SK-N-SH (cell line): ENCODE measurements at regions not wholly inside any gene's neighbourhood (a gene's known extent, or its start where the extent isn't known, plus 50 kb on each side); places are given as distances from the start of the nearest gene placed in this dataset.

ENCODE experiments used
- CTCF ChIA-PET: fragments of 300-600, 350-600 bp; formaldehyde crosslinking; extraction: SDS; loops from one replicate; lab custom pipeline; 2021; lab: Yijun Ruan, JAX
- POLR2A ChIA-PET: fragments of 350-600 bp; sonication (Branson Sonifier 250); formaldehyde crosslinking; extraction: SDS; loops from one replicate; lab custom pipeline; 2020; ENCODE audit warnings: antibody characterized with exemption, inconsistent platforms; lab: Yijun Ruan, JAX
- DNase-seq: peaks from one replicate; pipeline ENCODE4 v3.0.0; 2012
- H2AFZ ChIP-seq: fragments of 200-600 bp; sonication (generic); 2 replicates; pipeline ENCODE4 v1.8.1; 2016; ENCODE audit warnings: antibody characterized with exemption, mild to moderate bottlenecking, low read depth
- H3F3A ChIP-seq: fragments of 200-600 bp; sonication (generic); replicated peaks from 2 replicates; pipeline ENCODE3; 2016; ENCODE audit warnings: antibody characterized with exemption, mild to moderate bottlenecking; ENCODE audit not compliant: insufficient read depth
- H3K27ac ChIP-seq, 2 experiments: fragments of 200-500 bp in 1 of 2; fragments of 200-600 bp in 1 of 2; sonication (Bioruptor generic) in 1 of 2; sonication (generic), shearing (Covaris generic) in 1 of 2; 2 replicates each; pipeline versions ENCODE4 v1.5.1 to v1.6.1; 2014 to 2016; ENCODE audit warnings: low read depth in 2 of 2, inconsistent platforms in 1 of 2, low read length in 1 of 2, mild to moderate bottlenecking in 1 of 2, mixed read lengths in 1 of 2
- H3K27me3 ChIP-seq: fragments of 200-600 bp; sonication (generic), shearing (Covaris generic); 2 replicates; pipeline ENCODE4 v1.6.1; 2016; ENCODE audit warnings: mixed run types; ENCODE audit not compliant: insufficient read depth
- H3K36me3 ChIP-seq, 2 experiments: fragments of 200-500 bp in 1 of 2; fragments of 200-600 bp in 1 of 2; sonication (Bioruptor generic) in 1 of 2; sonication (generic) in 1 of 2; replicated peaks in 1 of 2; 2 replicates each; pipeline versions ENCODE3 to v1.5.1; 2014 to 2016; ENCODE audit warnings: low read length in 1 of 2, mild to moderate bottlenecking in 1 of 2; ENCODE audit not compliant: insufficient read depth in 2 of 2, control insufficient read depth in 1 of 2
- H3K4me1 ChIP-seq, 2 experiments: fragments of 200-500 bp in 1 of 2; fragments of 200-600 bp in 1 of 2; sonication (Bioruptor generic) in 1 of 2; sonication (generic), shearing (Covaris generic) in 1 of 2; 2 replicates each; pipeline versions ENCODE4 v1.5.1 to v1.6.1; 2014 to 2016; ENCODE audit warnings: low read depth in 1 of 2, low read length in 1 of 2, mixed run types in 1 of 2; ENCODE audit not compliant: insufficient read depth in 2 of 2, control insufficient read depth in 1 of 2
- H3K4me2 ChIP-seq: fragments of 200-600 bp; sonication (generic), shearing (Covaris generic); 2 replicates; pipeline ENCODE4 v1.6.1; 2017; ENCODE audit warnings: mixed run types
- H3K4me3 ChIP-seq, 2 experiments: fragments of 200-500 bp in 1 of 2; fragments of 200-600 bp in 1 of 2; sonication (Bioruptor generic) in 1 of 2; sonication (generic), shearing (Covaris generic) in 1 of 2; 2 replicates each; pipeline versions ENCODE4 v1.5.1 to v1.8.1; 2014 to 2016; ENCODE audit warnings: low read depth in 2 of 2, inconsistent platforms in 1 of 2, low read length in 1 of 2, mild to moderate bottlenecking in 1 of 2, mixed read lengths in 1 of 2, moderate library complexity in 1 of 2
- H3K79me2 ChIP-seq: fragments of 200-600 bp; sonication (generic); 2 replicates; pipeline ENCODE4 v1.8.1; 2017; ENCODE audit warnings: mild to moderate bottlenecking; ENCODE audit not compliant: insufficient read depth
- H3K9ac ChIP-seq: fragments of 200-600 bp; sonication (generic); 2 replicates; pipeline ENCODE4 v1.6.1; 2017; ENCODE audit warnings: mixed run types
- H3K9me2 ChIP-seq: fragments of 200-600 bp; sonication (generic); 2 replicates; pipeline ENCODE4 v1.6.1; 2017; ENCODE audit warnings: mixed run types
- H3K9me3 ChIP-seq: fragments of 200-600 bp; sonication (generic); 2 replicates; pipeline ENCODE4 v1.6.1; 2017; ENCODE audit warnings: mixed run types, mild to moderate bottlenecking, moderate library complexity
- H4K20me1 ChIP-seq: fragments of 200-600 bp; sonication (generic); 2 replicates; pipeline ENCODE4 v1.6.1; 2017; ENCODE audit warnings: mild to moderate bottlenecking, mixed run types; ENCODE audit not compliant: insufficient read depth
- CHD2 ChIP-seq: fragments of 150-350 bp; IDR thresholded peaks from 2 replicates; pipeline ENCODE4 v1.6.1; 2018; ENCODE audit warnings: low read length; ENCODE audit not compliant: partially characterized antibody
- EP300 ChIP-seq, 2 experiments: IDR thresholded peaks; 2 replicates each; pipeline versions ENCODE4 v1.4.0 to v1.6.1; 2012; ENCODE audit warnings: borderline replicate concordance in 1 of 2, low read depth in 1 of 2, low read length in 1 of 2
- FOSL2 ChIP-seq: IDR thresholded peaks from 2 replicates; pipeline ENCODE4 v1.4.0; 2012; ENCODE audit warnings: low read depth, mild to moderate bottlenecking, moderate library complexity, borderline replicate concordance
- FOXJ3 ChIP-seq: sonication (generic); formaldehyde crosslinking; IDR thresholded peaks from 2 replicates; pipeline ENCODE4 v1.5.1; 2020; ENCODE audit warnings: mild to moderate bottlenecking, missing genetic modification reagents
- FOXM1 ChIP-seq: IDR thresholded peaks from 2 replicates; pipeline ENCODE4 v1.4.0; 2012; ENCODE audit warnings: low read depth, mild to moderate bottlenecking
- GATA2 ChIP-seq: sonication (generic); formaldehyde crosslinking; IDR thresholded peaks from 2 replicates; pipeline ENCODE4 v1.5.0; 2020; ENCODE audit warnings: mild to moderate bottlenecking, missing genetic modification reagents
- JUND ChIP-seq: IDR thresholded peaks from 2 replicates; pipeline ENCODE4 v1.4.0; 2012
- MAX ChIP-seq: IDR thresholded peaks from 2 replicates; pipeline ENCODE4 v1.4.0; 2012; ENCODE audit warnings: low read depth
- MXI1 ChIP-seq: IDR thresholded peaks from 2 replicates; pipeline ENCODE4 v1.6.1; 2012; ENCODE audit warnings: mild to moderate bottlenecking, low read depth, low read length, improper control_type of control experiment
- NRF1 ChIP-seq: IDR thresholded peaks from 2 replicates; pipeline ENCODE4 v1.6.1; 2012; ENCODE audit warnings: low read depth, mild to moderate bottlenecking, low read length
- POLR2AphosphoS5 ChIP-seq: IDR thresholded peaks from 2 replicates; pipeline ENCODE4 v1.6.1; 2012; ENCODE audit warnings: low read depth, low read length
- RCOR1 ChIP-seq: fragments of 150-350 bp; IDR thresholded peaks from 2 replicates; pipeline ENCODE4 v1.6.1; 2017; ENCODE audit warnings: antibody characterized with exemption, low read length
- RFX5 ChIP-seq: IDR thresholded peaks from 2 replicates; pipeline ENCODE4 v1.6.1; 2012; ENCODE audit warnings: mild to moderate bottlenecking, improper control_type of control experiment, low read length
- RXRA ChIP-seq: IDR thresholded peaks from 2 replicates; pipeline ENCODE4 v1.4.0; 2012; ENCODE audit warnings: low read depth, mild to moderate bottlenecking, borderline replicate concordance
- SIN3A ChIP-seq: IDR thresholded peaks from 2 replicates; pipeline ENCODE4 v1.6.1; 2012; ENCODE audit warnings: low read depth, mild to moderate bottlenecking, low read length, moderate library complexity, borderline replicate concordance
- TCF12 ChIP-seq: IDR thresholded peaks from 2 replicates; pipeline ENCODE4 v1.4.0; 2012
- TEAD4 ChIP-seq: IDR thresholded peaks from 2 replicates; pipeline ENCODE4 v1.4.0; 2012; ENCODE audit warnings: mild to moderate bottlenecking, borderline replicate concordance; ENCODE audit not compliant: insufficient read depth
- USF1 ChIP-seq: IDR thresholded peaks from 2 replicates; pipeline ENCODE4 v1.4.0; 2012; ENCODE audit warnings: low read depth, borderline replicate concordance
- YY1 ChIP-seq: IDR thresholded peaks from 2 replicates; pipeline ENCODE4 v1.4.0; 2012; ENCODE audit warnings: low read depth, mild to moderate bottlenecking
- WGBS: methylation state at CpG from one replicate; pipeline ENCODE4 v1.1.6; 2017; ENCODE audit warnings: low lambda C conversion rate; 5-methylcytosine and 5-hydroxymethylcytosine counted together
- TF ChIP-seq, protein P1 (sequence below): IDR thresholded peaks from 2 replicates; pipeline ENCODE4 v1.6.1; 2012; ENCODE audit warnings: mild to moderate bottlenecking, low read depth, low read length, moderate library complexity
- TF ChIP-seq, protein P2 (sequence below): fragments of 150-350 bp; IDR thresholded peaks from 2 replicates; pipeline ENCODE4 v1.6.1; 2016; ENCODE audit warnings: mild to moderate bottlenecking, low read depth, low read length

DNA sequence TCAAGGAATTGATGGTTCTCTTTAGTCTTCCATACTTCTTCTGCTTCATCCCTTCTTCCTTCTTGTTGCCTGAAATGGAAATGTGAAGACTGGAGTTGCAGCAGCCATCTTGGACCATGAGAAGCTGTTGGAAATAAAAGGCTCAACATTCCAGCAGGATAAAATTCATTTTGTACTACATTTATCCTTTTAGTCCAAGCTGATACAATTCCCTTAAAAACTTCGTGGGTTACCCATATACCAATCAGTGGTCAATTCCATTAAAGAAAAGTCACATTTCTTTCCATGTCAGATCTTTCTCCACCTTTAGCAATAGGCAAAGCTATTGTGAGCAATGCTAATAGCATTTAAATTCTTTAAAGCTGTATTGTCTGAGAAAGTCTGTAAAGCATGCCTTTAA lies 141.3 kb upstream of the LYZL2 start:
- no peak overlapping the region for H3K4me3 ChIP-seq
- 0% methylated on average over 1 of the region's 1 CpG for WGBS
- no peaks in the 10 kb centered on the region for H3K36me3 ChIP-seq
- H3F3A ChIP-seq = no peaks in the 10 kb centered on the region
- TF ChIP-seq YY1 = no peak
- no peak overlapping the region for H2AFZ ChIP-seq
- no peaks in the 10 kb centered on the region for H3K27me3 ChIP-seq
- CTCF ChIA-PET = interaction anchor here (1.7 kb wide), 1 partner anchor 14 kb away, joined by 6 read pairs; no protein-coding TSS in a partner anchor
- peaks cover 0 to 1% of the 10 kb centered on the region in 2 experiments; a peak in 1 of 4 replicates for H3K4me1 ChIP-seq
- H4K20me1 ChIP-seq = no peaks in the 10 kb centered on the region
- H3K9ac ChIP-seq = no peak overlapping the region
- no peaks in the 10 kb centered on the region for H3K9me2 ChIP-seq
- POLR2A ChIA-PET = no interaction called here
- no peak overlapping the region for H3K27ac ChIP-seq
- H3K9me3 ChIP-seq = no peaks in the 10 kb centered on the region
- no peaks in the 10 kb centered on the region for H3K79me2 ChIP-seq
- H3K4me2 ChIP-seq = no peak overlapping the region
- DNase-seq = no peak

DNA sequence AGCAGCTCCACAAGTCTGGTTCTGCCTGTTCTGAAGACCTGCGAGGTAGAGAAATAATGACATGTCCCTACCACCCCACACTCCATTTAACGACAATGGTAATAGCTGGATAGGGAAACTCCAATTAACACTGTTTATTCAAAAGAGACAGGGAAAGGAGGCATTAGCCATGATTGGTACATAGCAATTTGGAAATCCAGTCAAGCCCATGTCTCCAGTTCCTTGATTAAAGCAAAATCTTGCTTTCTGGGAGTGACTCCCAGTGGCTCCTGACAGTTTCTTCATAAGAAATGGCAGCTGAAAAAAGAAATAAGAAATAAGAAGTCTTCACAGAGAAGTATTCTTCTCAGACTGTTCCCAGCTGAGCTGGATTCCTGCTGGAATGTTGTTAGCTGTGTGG lies 140.7 kb upstream of the LYZL2 start:
- Histone ChIP-seq H3K79me2 (no peaks in the 10 kb centered on the region), H2AFZ (no peak overlapping the region), H4K20me1 (no peaks in the 10 kb centered on the region), H3K27ac (no peak overlapping the region), H3K27me3 (no peaks in the 10 kb centered on the region), H3K4me2 (no peak overlapping the region), H3K4me3 (no peak overlapping the region), H3K9me3 (no peaks in the 10 kb centered on the region)
- no peak for DNase-seq
- WGBS = 46% methylated on average over 2 of the region's 2 CpGs
- TF ChIP-seq MXI1 = no peak
- TF ChIP-seq, protein P1, sequence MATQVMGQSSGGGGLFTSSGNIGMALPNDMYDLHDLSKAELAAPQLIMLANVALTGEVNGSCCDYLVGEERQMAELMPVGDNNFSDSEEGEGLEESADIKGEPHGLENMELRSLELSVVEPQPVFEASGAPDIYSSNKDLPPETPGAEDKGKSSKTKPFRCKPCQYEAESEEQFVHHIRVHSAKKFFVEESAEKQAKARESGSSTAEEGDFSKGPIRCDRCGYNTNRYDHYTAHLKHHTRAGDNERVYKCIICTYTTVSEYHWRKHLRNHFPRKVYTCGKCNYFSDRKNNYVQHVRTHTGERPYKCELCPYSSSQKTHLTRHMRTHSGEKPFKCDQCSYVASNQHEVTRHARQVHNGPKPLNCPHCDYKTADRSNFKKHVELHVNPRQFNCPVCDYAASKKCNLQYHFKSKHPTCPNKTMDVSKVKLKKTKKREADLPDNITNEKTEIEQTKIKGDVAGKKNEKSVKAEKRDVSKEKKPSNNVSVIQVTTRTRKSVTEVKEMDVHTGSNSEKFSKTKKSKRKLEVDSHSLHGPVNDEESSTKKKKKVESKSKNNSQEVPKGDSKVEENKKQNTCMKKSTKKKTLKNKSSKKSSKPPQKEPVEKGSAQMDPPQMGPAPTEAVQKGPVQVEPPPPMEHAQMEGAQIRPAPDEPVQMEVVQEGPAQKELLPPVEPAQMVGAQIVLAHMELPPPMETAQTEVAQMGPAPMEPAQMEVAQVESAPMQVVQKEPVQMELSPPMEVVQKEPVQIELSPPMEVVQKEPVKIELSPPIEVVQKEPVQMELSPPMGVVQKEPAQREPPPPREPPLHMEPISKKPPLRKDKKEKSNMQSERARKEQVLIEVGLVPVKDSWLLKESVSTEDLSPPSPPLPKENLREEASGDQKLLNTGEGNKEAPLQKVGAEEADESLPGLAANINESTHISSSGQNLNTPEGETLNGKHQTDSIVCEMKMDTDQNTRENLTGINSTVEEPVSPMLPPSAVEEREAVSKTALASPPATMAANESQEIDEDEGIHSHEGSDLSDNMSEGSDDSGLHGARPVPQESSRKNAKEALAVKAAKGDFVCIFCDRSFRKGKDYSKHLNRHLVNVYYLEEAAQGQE = no peak
- TF ChIP-seq SIN3A = no peak
- TF ChIP-seq TCF12 = no peak
- no peak for TF ChIP-seq EP300 (IDR thresholded peaks at IDR 0.05; ENCODE audit: borderline replicate concordance in 1 of 2, low read depth in 1 of 2, low read length in 1 of 2)
- no peak for TF ChIP-seq RCOR1
- TF ChIP-seq MAX = no peak
- TF ChIP-seq RXRA = no peak
- no peak for TF ChIP-seq JUND
- TF ChIP-seq CHD2 = no peak
- no peak for TF ChIP-seq FOXJ3 (CRISPR knock-in tag)
- TF ChIP-seq USF1 = no peak
- TF ChIP-seq NRF1 = no peak
- TF ChIP-seq, protein P2, sequence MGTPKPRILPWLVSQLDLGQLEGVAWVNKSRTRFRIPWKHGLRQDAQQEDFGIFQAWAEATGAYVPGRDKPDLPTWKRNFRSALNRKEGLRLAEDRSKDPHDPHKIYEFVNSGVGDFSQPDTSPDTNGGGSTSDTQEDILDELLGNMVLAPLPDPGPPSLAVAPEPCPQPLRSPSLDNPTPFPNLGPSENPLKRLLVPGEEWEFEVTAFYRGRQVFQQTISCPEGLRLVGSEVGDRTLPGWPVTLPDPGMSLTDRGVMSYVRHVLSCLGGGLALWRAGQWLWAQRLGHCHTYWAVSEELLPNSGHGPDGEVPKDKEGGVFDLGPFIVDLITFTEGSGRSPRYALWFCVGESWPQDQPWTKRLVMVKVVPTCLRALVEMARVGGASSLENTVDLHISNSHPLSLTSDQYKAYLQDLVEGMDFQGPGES = no peak
- TF ChIP-seq GATA2 = no peak
- no peak for TF ChIP-seq FOSL2
- TF ChIP-seq RFX5 = no peak
- no peak for TF ChIP-seq TEAD4
- no peak for TF ChIP-seq POLR2AphosphoS5
- TF ChIP-seq FOXM1 = no peak
- TF ChIP-seq, all 33 proteins: peak for 0
- Histone ChIP-seq H3K4me1 (no peaks in the 10 kb centered on the region; a peak in 1 of 4 replicates), H3K9me2 (no peaks in the 10 kb centered on the region), H3F3A (no peaks in the 10 kb centered on the region), H3K9ac (no peak overlapping the region), H3K36me3 (no peaks in the 10 kb centered on the region)
- ChIA-PET CTCF (interaction anchor here (1.7 kb wide), 1 partner anchor 14 kb away, joined by 6 read pairs; no protein-coding TSS in a partner anchor), POLR2A (no interaction called here)
